ENCODE measurements at regions not wholly inside any gene's neighbourhood (a gene's known extent, or its start where the extent isn't known, plus 50 kb on each side); places are given as distances from the start of the nearest gene placed in this dataset.

DNA sequence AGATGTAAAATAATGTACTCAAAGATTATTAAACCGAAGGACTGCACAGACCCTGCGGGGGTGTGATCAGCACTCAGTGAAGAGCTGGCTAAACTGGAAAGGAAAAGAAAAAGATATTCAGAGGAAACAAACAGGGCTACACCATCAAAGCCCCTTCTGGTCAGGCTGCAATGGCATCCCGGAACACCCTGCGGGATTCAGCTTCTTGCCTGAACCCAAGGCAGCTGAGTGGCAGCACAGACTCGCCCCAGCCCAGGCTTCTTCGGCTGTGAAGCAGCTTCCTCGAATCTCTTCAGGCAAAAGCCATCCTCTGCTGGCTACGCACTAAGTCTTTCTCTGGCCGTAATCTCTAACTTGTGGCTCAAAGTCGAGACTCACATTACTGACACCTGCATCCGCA lies 220.9 kb downstream of the TEX29 start:
- ChIA-PET CTCF (no interaction called here), POLR2A (no interaction called here)
- no peak for DNase-seq
- Mint-ChIP-seq H3K36me3 (ENCODE audit: low read depth) (no peaks in the 10 kb centered on the region), H3K9me3 (peaks cover 3% of the 10 kb centered on the region), H3K27me3 (peaks cover 41% of the 10 kb centered on the region), H3K4me3 (no peak overlapping the region), H3K4me1 (ENCODE audit: low read depth) (peaks cover 2% of the 10 kb centered on the region), H3K27ac (no peak overlapping the region)
- no peak for TF ChIP-seq CTCF (IDR thresholded peaks at IDR 0.05)
- Histone ChIP-seq H3K27ac (ENCODE audit: low read depth in 1 of 2, low read length in 2 of 2) (no peak overlapping the region), H3K36me3 (ENCODE audit: insufficient read depth, low read length) (no peaks in the 10 kb centered on the region), H3K4me1 (ENCODE audit: insufficient read depth, low read length) (no peaks in the 10 kb centered on the region), H3K9me3 (ENCODE audit: control insufficient read depth in 1 of 2, insufficient read depth in 1 of 2, low read length in 2 of 2) (peaks cover 0 to 15% of the 10 kb centered on the region in 2 experiments), H3K4me3 (ENCODE audit: low read length) (no peak overlapping the region), H3K27me3 (ENCODE audit: control insufficient read depth in 1 of 2, insufficient read depth in 2 of 2, low read length in 2 of 2) (peaks cover 0 to 8% of the 10 kb centered on the region in 2 experiments)
- intact Hi-C loops (cut with DNase I, micrococcal nuclease): no loop called here
- no peak for ATAC-seq (ENCODE audit: poor library complexity)

GRCh38 chr13:111541752-111542529 lies 221.5 kb downstream of the TEX29 start:
- Mint-ChIP-seq H3K9me3 (peaks cover 4% of the 10 kb centered on the region), H3K27me3 (peaks cover 35% of the 10 kb centered on the region), H3K4me3 (no peak overlapping the region), H3K27ac (no peak overlapping the region), H3K4me1 (ENCODE audit: low read depth) (no peaks in the 10 kb centered on the region), H3K36me3 (ENCODE audit: low read depth) (no peaks in the 10 kb centered on the region)
- Histone ChIP-seq H3K4me1 (ENCODE audit: insufficient read depth, low read length) (no peaks in the 10 kb centered on the region), H3K36me3 (ENCODE audit: insufficient read depth, low read length) (no peaks in the 10 kb centered on the region), H3K4me3 (ENCODE audit: low read length) (no peak overlapping the region), H3K27ac (ENCODE audit: low read depth in 1 of 2, low read length in 2 of 2) (no peak overlapping the region), H3K9me3 (ENCODE audit: control insufficient read depth in 1 of 2, insufficient read depth in 1 of 2, low read length in 2 of 2) (peaks cover 0 to 20% of the 10 kb centered on the region in 2 experiments), H3K27me3 (ENCODE audit: control insufficient read depth in 1 of 2, insufficient read depth in 2 of 2, low read length in 2 of 2) (peaks cover 0 to 7% of the 10 kb centered on the region in 2 experiments)
- no peak for DNase-seq
- CTCF ChIA-PET: no interaction called here
- no peak for ATAC-seq (ENCODE audit: poor library complexity)
- intact Hi-C loops (cut with DNase I, micrococcal nuclease): no loop called here
- POLR2A ChIA-PET: no interaction called here
- no peak for TF ChIP-seq CTCF (IDR thresholded peaks at IDR 0.05)

DNA sequence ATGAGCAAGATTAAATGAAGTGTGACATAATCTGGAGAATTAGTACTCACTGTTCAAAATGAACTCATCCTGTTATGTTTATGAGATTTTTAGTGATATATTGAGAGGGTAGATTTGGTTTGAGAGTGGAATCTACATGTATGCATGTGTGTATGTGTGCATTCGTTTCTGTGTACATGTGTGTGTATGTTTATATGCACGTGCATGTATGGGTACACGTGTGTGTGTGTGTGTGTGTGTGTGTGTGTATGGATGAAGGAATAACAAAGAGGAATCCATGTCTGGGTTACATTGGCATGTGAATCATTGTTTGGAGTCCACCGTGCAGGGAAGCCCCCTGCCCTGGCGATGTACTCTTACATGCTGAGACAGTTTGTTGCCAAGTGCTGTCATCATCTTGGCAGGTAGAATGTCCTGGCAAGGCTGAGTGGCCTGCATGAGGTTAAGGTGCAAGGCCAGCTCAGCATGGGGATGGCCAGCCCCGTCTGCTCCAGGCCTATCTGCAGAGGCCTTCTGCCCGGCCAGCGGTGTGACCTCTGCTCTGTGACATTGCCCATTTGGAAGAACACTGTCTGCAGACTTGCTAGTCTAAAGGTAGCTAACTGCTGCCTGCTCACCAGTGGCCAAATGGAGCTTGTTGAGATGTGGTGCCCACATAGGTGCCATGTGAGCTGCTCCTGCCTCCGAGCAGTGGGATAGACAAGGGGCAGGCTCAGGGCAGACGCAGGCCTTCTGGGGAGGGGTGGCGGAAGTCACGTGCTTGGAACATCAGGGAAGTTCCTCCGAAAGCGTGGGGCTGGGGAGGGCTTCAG lies 222.3 kb downstream of the TEX29 start:
- Histone ChIP-seq H3K9me3 (ENCODE audit: control insufficient read depth in 1 of 2, insufficient read depth in 1 of 2, low read length in 2 of 2) (peaks cover 0 to 22% of the 10 kb centered on the region in 2 experiments), H3K4me3 (ENCODE audit: low read length) (no peak overlapping the region), H3K36me3 (ENCODE audit: insufficient read depth, low read length) (no peaks in the 10 kb centered on the region), H3K27me3 (ENCODE audit: control insufficient read depth in 1 of 2, insufficient read depth in 2 of 2, low read length in 2 of 2) (peaks cover 0 to 3% of the 10 kb centered on the region in 2 experiments), H3K4me1 (ENCODE audit: insufficient read depth, low read length) (no peaks in the 10 kb centered on the region), H3K27ac (ENCODE audit: low read depth in 1 of 2, low read length in 2 of 2) (no peak overlapping the region)
- ATAC-seq (ENCODE audit: poor library complexity) (no peak), DNase-seq (no peak)
- POLR2A ChIA-PET: no interaction called here
- no peak for TF ChIP-seq CTCF (IDR thresholded peaks at IDR 0.05)
- H3K4me1 Mint-ChIP-seq (ENCODE audit: low read depth): no peaks in the 10 kb centered on the region
- H3K27me3 Mint-ChIP-seq: peaks cover 31% of the 10 kb centered on the region
- H3K36me3 Mint-ChIP-seq (ENCODE audit: low read depth): no peaks in the 10 kb centered on the region
- H3K27ac Mint-ChIP-seq: no peak overlapping the region
- CTCF ChIA-PET: no interaction called here
- peaks cover 4% of the 10 kb centered on the region for H3K9me3 Mint-ChIP-seq
- intact Hi-C loops (cut with DNase I, micrococcal nuclease): no loop called here
- H3K4me3 Mint-ChIP-seq: no peak overlapping the region

Measured in CD4-positive, alpha-beta T cell (primary cell).